ENCODE measurements at regions not wholly inside any gene's neighbourhood (a gene's known extent, or its start where the extent isn't known, plus 50 kb on each side); places are given as distances from the start of the nearest gene placed in this dataset.
"Not testable (repeated sequence)": the region's sequence is repeated elsewhere in the genome, so short reads cannot be mapped to it uniquely, and the experiment has no call there.

- no peak for DNase-seq
Measured at GRCh38 chr12:68428211-68428610, 96.0 kb upstream of the MDM1 start.

DNA sequence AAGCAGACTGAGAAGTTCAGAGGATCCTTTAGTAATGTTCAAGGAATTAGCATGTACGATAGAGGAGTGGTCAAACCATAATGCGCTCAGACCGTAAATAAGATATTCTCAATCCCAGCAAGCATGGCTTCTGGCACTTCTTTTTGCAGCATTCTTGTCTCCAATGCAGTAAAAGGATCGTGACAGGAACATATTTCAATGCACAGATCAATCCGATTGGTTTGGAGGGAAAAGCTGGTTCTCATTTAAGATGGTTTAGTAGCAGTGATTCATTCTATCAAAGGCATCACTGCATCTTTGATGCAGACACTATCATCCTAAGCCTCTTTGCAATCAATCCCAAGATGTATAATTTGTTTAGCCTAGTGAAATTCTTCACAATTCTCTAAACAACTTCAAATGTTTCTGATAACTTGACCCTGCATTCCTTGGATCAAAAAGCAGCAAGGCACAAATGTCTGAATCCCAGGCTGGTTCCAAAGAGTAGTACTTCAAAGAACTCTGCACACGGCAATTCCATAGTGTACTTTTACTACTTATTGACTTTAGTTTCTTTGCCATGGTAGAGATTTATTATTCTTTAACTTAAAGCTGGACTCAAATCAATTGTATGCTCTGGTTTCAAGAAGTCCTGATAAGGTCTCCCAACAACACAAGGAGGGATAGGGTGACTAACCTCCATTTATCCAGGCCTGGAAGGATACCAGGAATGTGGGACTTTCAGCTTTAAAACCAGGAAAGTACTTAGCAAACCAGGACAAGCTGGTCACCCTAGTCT lies 96.8 kb upstream of the MDM1 start:
- DNase-seq: no peak

- DNase-seq: no peak
Measured at GRCh38 chr12:68429696-68430095, 97.5 kb upstream of the MDM1 start.

DNA sequence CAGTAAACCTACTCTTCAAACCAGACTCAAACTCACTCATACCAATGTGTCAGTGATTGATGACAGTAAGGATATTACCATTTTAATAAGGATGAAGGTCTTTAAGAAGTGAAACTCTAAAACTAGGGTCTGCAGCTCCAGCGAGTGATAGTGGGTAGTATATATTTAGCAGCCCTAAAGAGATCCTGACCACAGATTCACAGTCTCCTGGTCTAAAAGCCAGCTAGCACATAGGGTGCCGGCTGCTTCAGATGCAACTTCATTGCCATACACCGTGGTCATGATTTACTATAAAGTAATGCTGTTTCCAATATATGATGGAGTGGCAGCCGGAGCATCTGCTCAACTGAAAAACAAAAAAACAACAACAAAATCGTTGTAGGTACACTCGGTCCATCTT lies 99.6 kb upstream of the MDM1 start:
- no peak for DNase-seq

GRCh38 chr12:68432622-68433021 lies 100.5 kb upstream of the MDM1 start:
- no peak for DNase-seq

DNA sequence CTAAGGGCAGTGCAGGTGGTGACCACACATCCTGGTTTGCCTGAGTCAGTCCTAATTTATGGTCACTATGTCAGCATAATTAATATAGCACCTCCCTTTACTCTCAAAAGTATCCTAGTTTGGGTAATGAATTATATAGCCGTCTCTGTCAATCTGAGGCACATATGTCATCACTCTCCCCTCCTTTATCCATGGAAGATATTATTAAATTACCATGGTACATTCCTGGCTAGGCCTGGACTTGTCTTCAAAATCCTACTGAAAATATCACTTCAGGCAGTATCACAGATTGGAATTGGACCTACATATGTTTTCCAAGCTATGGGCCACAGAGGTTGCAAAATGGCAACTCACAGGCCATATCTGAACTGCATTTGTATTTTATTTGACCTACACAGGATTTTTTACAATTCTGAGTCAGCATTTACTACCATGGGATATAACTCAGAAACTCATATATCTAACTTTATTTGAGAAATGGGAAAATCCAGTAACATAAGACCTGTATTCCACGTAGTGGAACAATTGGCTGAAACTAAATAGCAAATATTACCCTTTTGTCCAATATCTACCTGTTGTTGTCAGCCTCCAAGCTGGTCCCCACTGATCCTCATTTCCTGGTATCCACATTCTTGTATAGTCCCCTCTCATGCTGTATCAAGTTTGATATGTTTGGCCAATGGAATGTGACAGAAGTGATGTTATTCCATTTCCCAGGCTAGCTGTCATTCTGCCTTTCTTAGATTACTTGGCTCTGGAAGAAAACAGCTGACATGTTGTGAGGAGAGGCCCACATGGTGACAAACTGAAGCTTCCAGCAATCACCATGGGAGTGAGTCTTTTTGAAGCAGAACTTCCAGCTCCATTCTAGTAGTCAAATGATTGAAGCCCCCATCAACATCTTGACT lies 102.5 kb upstream of the MDM1 start:
- DNase-seq: no peak

DNA sequence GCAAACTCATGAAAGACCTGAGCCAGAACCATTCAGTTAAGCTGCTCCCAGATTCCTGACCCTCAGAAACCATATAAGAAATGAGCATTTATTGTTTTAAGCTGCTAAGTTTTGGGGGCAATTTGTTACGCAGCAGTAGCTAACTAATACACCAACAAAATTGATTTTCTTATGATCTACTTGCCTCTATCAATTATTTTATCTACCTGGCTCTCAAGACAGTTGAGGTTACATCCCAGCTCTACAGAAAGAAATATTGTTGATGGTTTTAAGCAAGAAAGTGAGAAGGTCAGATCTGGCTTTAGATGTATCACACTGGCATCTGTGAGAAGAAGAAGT lies 103.1 kb upstream of the MDM1 start:
- DNase-seq: no peak

GRCh38 chr12:68435816-68436215 lies 103.7 kb upstream of the MDM1 start:
- DNase-seq: no peak

DNA sequence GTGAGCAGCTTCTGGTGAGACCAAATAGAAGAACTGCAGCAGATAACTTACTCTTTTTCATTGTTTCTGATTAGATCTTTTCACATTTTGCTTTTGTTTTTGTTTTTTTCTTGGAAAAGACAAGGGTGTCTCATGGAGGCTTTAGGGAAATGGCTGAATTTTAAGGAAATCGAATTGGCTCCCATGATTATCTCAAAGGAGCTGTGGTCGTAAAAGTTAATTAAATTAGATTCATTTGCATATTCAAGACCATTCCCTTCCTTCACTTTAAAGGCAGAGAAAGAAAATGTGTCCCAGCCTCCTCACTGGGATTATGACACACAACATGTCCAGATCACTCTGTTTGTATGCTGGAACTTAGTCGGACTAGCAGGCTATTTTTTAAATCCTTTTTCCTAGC lies 106.4 kb upstream of the MDM1 start:
- no peak for DNase-seq

DNA sequence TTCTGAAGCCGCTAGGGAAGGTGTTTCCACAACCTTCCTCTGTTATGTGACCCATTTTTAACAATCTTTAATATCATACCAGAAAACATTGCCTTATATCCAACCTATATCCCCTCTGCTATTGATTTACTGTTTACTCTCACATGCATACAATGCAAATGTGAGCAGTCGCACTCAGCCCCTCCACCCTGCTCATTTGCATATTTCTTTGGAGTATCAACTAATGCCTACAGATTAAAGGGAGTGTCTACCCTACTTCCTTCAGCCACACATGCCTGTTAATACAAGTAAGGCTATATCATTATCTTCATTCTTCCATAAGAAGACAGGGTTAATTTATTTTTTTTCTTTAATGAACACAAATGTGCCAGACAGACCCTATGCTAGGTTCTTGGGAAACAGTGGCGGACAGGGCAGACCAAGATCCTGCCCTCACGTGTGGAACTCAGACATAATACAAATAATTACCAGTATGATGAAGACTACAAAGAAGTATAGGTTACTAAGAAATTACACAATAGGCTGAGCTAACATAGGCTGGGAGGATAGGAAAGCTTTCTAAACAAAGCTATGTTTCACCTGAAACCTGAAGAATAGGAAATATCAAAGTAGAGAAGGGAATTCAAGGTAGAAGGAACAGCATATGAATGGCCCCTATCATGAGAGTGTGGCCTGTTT lies 107.3 kb upstream of the MDM1 start:
- DNase-seq: no peak

DNA sequence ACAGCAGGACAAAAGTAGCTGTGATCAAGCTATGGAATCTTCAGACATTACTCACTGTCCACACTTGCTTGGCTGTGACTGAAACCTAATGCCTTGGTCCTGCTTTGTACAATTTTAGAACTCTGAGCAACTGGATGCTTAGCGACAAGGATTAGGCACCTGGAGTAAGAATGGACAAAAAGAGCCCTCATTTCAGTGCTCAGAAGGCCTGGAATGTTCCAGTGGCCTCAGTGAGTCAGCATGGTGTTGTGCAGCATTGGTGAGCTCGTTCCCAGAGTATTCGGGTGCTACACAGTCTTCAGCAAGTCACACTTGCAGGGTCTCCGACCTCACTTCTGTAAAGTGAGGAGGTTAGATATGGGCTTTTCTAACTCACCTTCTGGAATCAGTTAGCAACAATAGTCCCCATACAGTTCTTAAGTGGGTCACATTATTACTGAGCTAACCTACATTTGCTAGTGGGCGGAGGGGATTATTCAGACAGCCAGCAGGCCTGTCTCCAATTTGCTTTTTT lies 108.0 kb upstream of the MDM1 start:
- DNase-seq: no peak

- DNase-seq: no peak
Measured at GRCh38 chr12:68441167-68441566, 109.0 kb upstream of the MDM1 start.

GRCh38 chr12:68442353-68442972 lies 110.3 kb upstream of the MDM1 start:
- DNase-seq: not testable (repeated sequence)

DNA sequence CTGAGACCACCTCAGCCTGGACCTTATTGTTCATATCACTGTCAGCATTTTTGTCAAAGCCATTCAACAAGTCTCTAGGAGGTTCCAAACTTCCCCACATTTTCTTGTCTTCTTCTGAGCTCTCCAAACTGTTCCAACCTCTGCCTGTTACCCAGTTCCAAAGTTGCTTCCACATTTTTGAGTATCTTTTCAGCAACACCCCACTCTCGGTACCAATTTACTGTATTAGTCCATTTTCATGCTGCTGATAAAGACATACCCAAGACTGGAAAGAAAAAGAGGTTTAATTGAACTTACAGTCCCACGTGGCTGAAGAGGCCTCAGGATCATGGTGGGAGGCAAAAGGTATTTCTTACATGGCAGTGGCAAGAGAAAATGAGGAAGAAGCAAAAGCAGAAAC lies 111.5 kb upstream of the MDM1 start:
- DNase-seq: not testable (repeated sequence)

GRCh38 chr12:68445824-68446223 lies 113.7 kb upstream of the MDM1 start:
- DNase-seq: no peak

- no peak for DNase-seq
Measured at GRCh38 chr12:68446384-68446783, 114.2 kb upstream of the MDM1 start.

GRCh38 chr12:68446901-68447796 lies 115.0 kb upstream of the MDM1 start:
- no peak for DNase-seq

GRCh38 chr12:68447797-68448260 lies 115.7 kb upstream of the MDM1 start:
- DNase-seq: no peak

DNA sequence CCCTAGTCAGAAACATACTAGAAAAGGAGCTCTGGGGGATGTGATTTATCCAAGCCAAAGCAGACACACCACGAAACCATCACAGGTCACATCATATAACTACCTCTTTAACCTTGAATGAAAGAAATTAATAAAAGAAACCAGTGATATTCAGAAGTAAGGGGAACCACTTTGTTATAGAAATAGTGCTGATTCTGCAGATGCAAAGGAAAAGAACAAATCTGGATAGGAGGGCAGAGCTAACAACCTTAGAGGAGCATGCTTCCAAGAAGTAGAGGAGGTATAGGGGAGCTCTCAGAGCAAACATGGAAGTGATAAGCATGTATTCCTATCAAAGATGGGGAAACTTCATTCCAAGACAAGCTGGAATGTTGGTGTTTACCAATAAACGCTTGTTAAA lies 117.0 kb upstream of the MDM1 start:
- DNase-seq: no peak

DNA sequence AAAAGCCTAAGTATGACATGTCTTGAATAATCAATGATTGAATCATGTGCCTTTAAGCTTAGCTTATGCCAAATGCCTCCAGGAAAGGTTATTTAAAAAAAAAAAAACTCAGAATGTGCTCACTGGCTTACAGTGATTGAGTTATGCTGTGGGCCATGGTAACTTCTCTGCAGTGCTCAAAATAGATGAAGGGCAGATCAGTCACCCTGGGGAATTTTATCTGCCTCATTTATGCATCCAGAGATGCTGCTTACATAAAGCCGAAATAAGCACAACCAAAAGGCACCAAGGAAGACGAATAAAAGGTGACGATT lies 118.7 kb upstream of the MDM1 start:
- DNase-seq: no peak

GRCh38 chr12:68451261-68452077 lies 119.3 kb upstream of the MDM1 start:
- peak; percentile 88 for DNase-seq

Measured in activated CD4-positive, alpha-beta T cell treated with anti-CD3 and anti-CD28 coated beads, Interleukin-2, Interleukin-6, amounts not matched to agents 100 ng/mL and 50 ng/mL, durations not matched to agents 16 hours and 8 hours (primary cell).